Esophagus muscularis mucosa (tissue), 4 donors: ENCODE measurements at regions not wholly inside any gene's neighbourhood (a gene's known extent, or its start where the extent isn't known, plus 50 kb on each side); places are given as distances from the start of the nearest gene placed in this dataset.
A peak's percentile ranks its signal among the peaks of the same experiment; 100 is the strongest.

Experiments used
- DNase-seq: peaks from one replicate; pipeline ENCODE4 v3.0.0-alpha.2; 2017; ENCODE audit errors: extremely low spot score
- H3K27ac ChIP-seq, 4 donors: fragments of 200-600 bp; sonication (generic); replicated peaks in 1 of 4; 1 replicate in 3 of 4; 2 replicates in 1 of 4; pipeline ENCODE4 v1.5.1; 2016 to 2019; ENCODE audit warnings: mild to moderate bottlenecking in 1 of 4
- H3K27me3 ChIP-seq, 4 donors: fragments of 200-600 bp; sonication (generic); one replicate each; pipeline versions ENCODE4 v1.5.1 to v1.6.0; 2016 to 2019
- H3K36me3 ChIP-seq, 4 donors: fragments of 200-600 bp; sonication (generic); one replicate each; pipeline ENCODE4 v1.5.1; 2016 to 2019
- H3K4me1 ChIP-seq, 4 donors: fragments of 200-600 bp; sonication (generic); one replicate each; pipeline ENCODE4 v1.5.1; 2016 to 2019
- H3K4me3 ChIP-seq, 4 donors: fragments of 200-600 bp; sonication (generic); 1 replicate in 2 of 4; 2 replicates in 2 of 4; pipeline ENCODE4 v1.5.1; 2016 to 2019; ENCODE audit warnings: mild to moderate bottlenecking in 4 of 4, moderate library complexity in 1 of 4
- H3K9me3 ChIP-seq, 4 donors: fragments of 200-600 bp; sonication (generic); 1 replicate in 3 of 4; 2 replicates in 1 of 4; pipeline ENCODE4 v1.5.1; 2016 to 2019
- CTCF ChIP-seq, 3 experiments: fragments of 200-600 bp in 2 of 3; fragments of 450-650 bp in 1 of 3; sonication (generic) in 2 of 3; IDR thresholded peaks; one replicate each; pipeline ENCODE4 v1.5.1; 2017 to 2019; ENCODE audit warnings: antibody characterized with exemption in 3 of 3, mild to moderate bottlenecking in 2 of 3, moderate library complexity in 1 of 3
- EP300 ChIP-seq: sonication (generic); formaldehyde crosslinking; IDR thresholded peaks from one replicate; pipeline ENCODE4 v1.6.1; 2017; ENCODE audit warnings: antibody characterized with exemption
- POLR2A ChIP-seq: fragments of 450-650 bp; IDR thresholded peaks from one replicate; pipeline ENCODE4 v1.6.1; 2017; ENCODE audit warnings: antibody characterized with exemption, moderate library complexity, mild to moderate bottlenecking, low read depth
- POLR2AphosphoS5 ChIP-seq, 2 donors: sonication (generic); formaldehyde crosslinking; IDR thresholded peaks; one replicate each; pipeline ENCODE4 v1.6.1; 2017; ENCODE audit warnings: antibody characterized with exemption in 2 of 2
- WGBS: methylation state at CpG from one replicate; pipeline ENCODE4 v1.1.5; 2018; 5-methylcytosine and 5-hydroxymethylcytosine counted together
- intact Hi-C: fragments of 100-400 bp; cut with DNase I; formaldehyde crosslinking; loops from one replicate; pipeline ENCODE4 v1.15.1; 2023

- TF ChIP-seq POLR2A (no peak), POLR2AphosphoS5 (IDR thresholded peaks at IDR 0.05) (no peak), EP300 (no peak), CTCF (IDR thresholded peaks at IDR 0.05) (no peak)
- no peak overlapping the region for H3K27ac ChIP-seq
- H3K4me1 ChIP-seq = peaks cover 0 to 12% (median 3%) of the 10 kb centered on the region in 4 donors
- no peak for DNase-seq
- no peaks in the 10 kb centered on the region for H3K9me3 ChIP-seq
- H3K27me3 ChIP-seq = no peaks in the 10 kb centered on the region
- no peak overlapping the region for H3K4me3 ChIP-seq
- intact Hi-C loops = no loop called here
- H3K36me3 ChIP-seq = no peaks in the 10 kb centered on the region
- 90% methylated on average over 3 of the region's 3 CpGs for WGBS
These were observed 218.0 kb upstream of the FGGY start for GRCh38 chr1:59078866-59079265.

- Histone ChIP-seq H3K9me3 (no peaks in the 10 kb centered on the region), H3K4me3 (no peak overlapping the region), H3K4me1 (peaks cover 0 to 19% (median 10%) of the 10 kb centered on the region in 4 donors), H3K36me3 (no peaks in the 10 kb centered on the region), H3K27me3 (no peaks in the 10 kb centered on the region), H3K27ac (no peak overlapping the region)
- TF ChIP-seq EP300 = no peak
- no peak for TF ChIP-seq POLR2AphosphoS5 (IDR thresholded peaks at IDR 0.05)
- TF ChIP-seq CTCF (IDR thresholded peaks at IDR 0.05) = no peak
- no peak for TF ChIP-seq POLR2A
- peak; percentile 39 for DNase-seq
- WGBS = 58% methylated on average over 3 of the region's 3 CpGs
- intact Hi-C loops = no loop called here
These were observed 217.3 kb upstream of the FGGY start for GRCh38 chr1:59079434-59080140.

- Histone ChIP-seq H3K27ac (no peak overlapping the region), H3K4me1 (peaks cover 0 to 22% (median 11%) of the 10 kb centered on the region in 4 donors), H3K4me3 (no peak overlapping the region), H3K27me3 (no peaks in the 10 kb centered on the region), H3K9me3 (no peaks in the 10 kb centered on the region), H3K36me3 (no peaks in the 10 kb centered on the region)
- intact Hi-C loops = no loop called here
- no peak for DNase-seq
- no peak for TF ChIP-seq CTCF (IDR thresholded peaks at IDR 0.05)
- TF ChIP-seq EP300 = no peak
- no peak for TF ChIP-seq POLR2AphosphoS5 (IDR thresholded peaks at IDR 0.05)
- no peak for TF ChIP-seq POLR2A
- WGBS = 95% methylated on average over 1 of the region's 1 CpG
These were observed 215.7 kb upstream of the FGGY start for GRCh38 chr1:59081181-59081580.

GRCh38 chr1:59081795-59082194 is 215.1 kb upstream of the FGGY start:
- no peak overlapping the region for H3K27ac ChIP-seq
- H3K4me1 ChIP-seq = peaks cover 0 to 22% (median 11%) of the 10 kb centered on the region in 4 donors
- intact Hi-C loops = no loop called here
- 94% methylated on average over 5 of the region's 5 CpGs for WGBS
- H3K36me3 ChIP-seq = no peaks in the 10 kb centered on the region
- DNase-seq = no peak
- H3K4me3 ChIP-seq = no peak overlapping the region
- no peak for TF ChIP-seq CTCF (IDR thresholded peaks at IDR 0.05)
- no peak for TF ChIP-seq POLR2AphosphoS5 (IDR thresholded peaks at IDR 0.05)
- no peak for TF ChIP-seq EP300
- no peak for TF ChIP-seq POLR2A
- H3K9me3 ChIP-seq = no peaks in the 10 kb centered on the region
- H3K27me3 ChIP-seq = no peaks in the 10 kb centered on the region
